Mesenchymal stem cell (in vitro differentiated cells and primary cell): ENCODE measurements at regions not wholly inside any gene's neighbourhood (a gene's known extent, or its start where the extent isn't known, plus 50 kb on each side); places are given as distances from the start of the nearest gene placed in this dataset.

Experiments
- DNase-seq: peaks from one replicate; pipeline ENCODE4 v3.0.0-alpha.2; 2013
- H2AFZ ChIP-seq: one replicate; pipeline ENCODE4 v1.6.1; 2013; ENCODE audit warnings: low read depth, mild to moderate bottlenecking, control low read depth, inconsistent platforms, low read length, moderate library complexity
- H2AK5ac ChIP-seq: 2 replicates; pipeline ENCODE4 v1.6.1; 2013; ENCODE audit warnings: low read length, moderate library complexity, mild to moderate bottlenecking, inconsistent platforms; ENCODE audit not compliant: severe bottlenecking
- H2BK120ac ChIP-seq: one replicate; pipeline ENCODE4 v1.6.1; 2013; ENCODE audit warnings: low read depth, mild to moderate bottlenecking, inconsistent platforms, low read length, moderate library complexity
- H2BK12ac ChIP-seq, 2 experiments: one replicate each; pipeline ENCODE4 v1.6.1; 2013; ENCODE audit warnings: inconsistent platforms in 2 of 2, low read length in 2 of 2, mild to moderate bottlenecking in 2 of 2, moderate library complexity in 2 of 2, control low read depth in 1 of 2
- H2BK15ac ChIP-seq: one replicate; pipeline ENCODE4 v1.6.1; 2013; ENCODE audit warnings: mild to moderate bottlenecking, low read depth, inconsistent platforms; ENCODE audit not compliant: poor library complexity, severe bottlenecking
- H2BK5ac ChIP-seq: 2 replicates; pipeline ENCODE4 v1.6.1; 2013; ENCODE audit warnings: low read depth, mild to moderate bottlenecking, low read length, control low read depth, inconsistent platforms; ENCODE audit not compliant: poor library complexity, severe bottlenecking
- H3K14ac ChIP-seq, 2 experiments: one replicate each; pipeline ENCODE4 v1.6.1; 2013; ENCODE audit warnings: inconsistent platforms in 2 of 2, low read length in 2 of 2, control low read depth in 1 of 2, mild to moderate bottlenecking in 1 of 2, moderate library complexity in 1 of 2
- H3K18ac ChIP-seq, 2 experiments: one replicate each; pipeline ENCODE4 v1.6.1; 2013; ENCODE audit warnings: inconsistent platforms in 2 of 2, low read length in 2 of 2, control low read depth in 1 of 2, low read depth in 1 of 2, mild to moderate bottlenecking in 1 of 2
- H3K23ac ChIP-seq, 2 experiments: one replicate each; pipeline ENCODE4 v1.6.1; 2013; ENCODE audit warnings: inconsistent platforms in 2 of 2, low read length in 2 of 2, mild to moderate bottlenecking in 2 of 2, moderate library complexity in 2 of 2, control low read depth in 1 of 2
- H3K27ac ChIP-seq: 2 replicates; pipeline ENCODE4 v1.5.1; 2013; ENCODE audit warnings: mild to moderate bottlenecking, moderate library complexity, low read length, control low read depth, inconsistent platforms; ENCODE audit not compliant: poor library complexity, severe bottlenecking
- H3K27me3 ChIP-seq, 2 experiments: 2 replicates each; pipeline versions ENCODE4 v1.6.1 to v1.7.0; 2013; ENCODE audit warnings: low read length in 2 of 2, mild to moderate bottlenecking in 2 of 2, moderate library complexity in 2 of 2, control low read depth in 1 of 2, inconsistent platforms in 1 of 2; ENCODE audit not compliant: control insufficient read depth in 1 of 2, insufficient read depth in 1 of 2
- H3K36me3 ChIP-seq, 2 experiments: 2 replicates each; pipeline versions ENCODE4 v1.6.1 to v1.7.0; 2013; ENCODE audit warnings: low read length in 2 of 2, control low read depth in 1 of 2, inconsistent platforms in 1 of 2, low read depth in 1 of 2, mild to moderate bottlenecking in 1 of 2; ENCODE audit not compliant: insufficient read depth in 2 of 2, control insufficient read depth in 1 of 2
- H3K4ac ChIP-seq, 2 experiments: one replicate each; pipeline ENCODE4 v1.6.1; 2013; ENCODE audit warnings: inconsistent platforms in 2 of 2, low read length in 2 of 2, mild to moderate bottlenecking in 2 of 2, moderate library complexity in 2 of 2, control low read depth in 1 of 2, low read depth in 1 of 2
- H3K4me1 ChIP-seq: 2 replicates; pipeline ENCODE4 v1.6.1; 2013; ENCODE audit warnings: low read depth, low read length, control low read depth; ENCODE audit not compliant: control insufficient read depth, insufficient read depth
- H3K4me2 ChIP-seq: 2 replicates; pipeline ENCODE4 v1.6.1; 2013; ENCODE audit warnings: low read length, mild to moderate bottlenecking, inconsistent platforms; ENCODE audit not compliant: poor library complexity, severe bottlenecking
- H3K4me3 ChIP-seq, 2 experiments: 2 replicates each; pipeline versions ENCODE4 v1.5.1 to v1.7.0; 2013; ENCODE audit warnings: low read length in 2 of 2, mild to moderate bottlenecking in 2 of 2, control low read depth in 1 of 2, low read depth in 1 of 2; ENCODE audit not compliant: insufficient read depth in 1 of 2
- H3K79me1 ChIP-seq: replicated peaks from 2 replicates; pipeline ENCODE4 v1.6.1; 2013; ENCODE audit warnings: mild to moderate bottlenecking, control low read depth, low read length, inconsistent platforms; ENCODE audit not compliant: poor library complexity, severe bottlenecking
- H3K9ac ChIP-seq: 2 replicates; pipeline ENCODE4 v1.7.0; 2013; ENCODE audit warnings: mild to moderate bottlenecking, low read length, moderate library complexity
- H3K9me3 ChIP-seq: 2 replicates; pipeline ENCODE4 v1.7.0; 2013; ENCODE audit warnings: mild to moderate bottlenecking, low read length; ENCODE audit not compliant: control insufficient read depth
- H4K8ac ChIP-seq: one replicate; pipeline ENCODE4 v1.6.1; 2013; ENCODE audit warnings: inconsistent platforms, mild to moderate bottlenecking, low read length, moderate library complexity
- H4K91ac ChIP-seq: one replicate; pipeline ENCODE4 v1.6.1; 2013; ENCODE audit warnings: mild to moderate bottlenecking, low read length, inconsistent platforms
- WGBS: methylation state at CpG from one replicate; pipeline ENCODE4 v1.1.7; 2013; ENCODE audit warnings: mixed read lengths; 5-methylcytosine and 5-hydroxymethylcytosine counted together

DNA sequence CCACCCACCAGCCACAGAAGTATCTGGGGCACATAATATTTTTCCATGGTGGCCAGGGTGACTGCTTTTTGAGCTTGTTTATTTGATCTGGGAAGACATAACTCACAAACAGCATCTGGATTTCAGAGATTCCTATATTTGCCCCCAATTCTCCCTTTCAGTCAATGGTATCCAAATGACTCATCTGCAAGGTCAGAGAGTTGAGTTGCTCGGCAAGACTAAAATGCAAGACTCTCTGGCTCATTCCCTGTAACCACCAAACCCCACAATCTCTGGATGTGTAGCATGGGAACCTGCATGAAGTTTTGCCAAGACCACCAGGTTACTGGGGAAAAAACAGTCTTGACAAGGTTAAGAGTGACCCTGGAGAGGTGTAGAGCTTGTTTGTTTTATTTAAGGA lies 174.9 kb upstream of the FAR2 start:
- H3K4me1 ChIP-seq = no peaks in the 10 kb centered on the region
- peak; percentile 36 for DNase-seq
- H3K27me3 ChIP-seq = no peaks in the 10 kb centered on the region
- H3K23ac ChIP-seq = no peak overlapping the region
- no peak overlapping the region for H4K91ac ChIP-seq
- no peaks in the 10 kb centered on the region for H3K36me3 ChIP-seq
- no peak overlapping the region for H2AFZ ChIP-seq
- H4K8ac ChIP-seq = no peak overlapping the region
- no peak overlapping the region for H3K4me2 ChIP-seq
- no peak overlapping the region for H2BK5ac ChIP-seq
- H2AK5ac ChIP-seq = no peak overlapping the region
- H3K27ac ChIP-seq = no peak overlapping the region
- no peak overlapping the region for H2BK15ac ChIP-seq
- no peak overlapping the region for H3K18ac ChIP-seq
- no peaks in the 10 kb centered on the region for H3K9me3 ChIP-seq
- H2BK120ac ChIP-seq = no peak overlapping the region
- no peak overlapping the region for H3K9ac ChIP-seq
- no peak overlapping the region for H3K14ac ChIP-seq
- H3K4me3 ChIP-seq = no peak overlapping the region
- no peak overlapping the region for H2BK12ac ChIP-seq
- no peak overlapping the region for H3K4ac ChIP-seq
- WGBS = 0% methylated on average over 1 of the region's 1 CpG
- H3K79me1 ChIP-seq = no peaks in the 10 kb centered on the region

- Histone ChIP-seq H4K91ac (no peak overlapping the region), H2BK15ac (no peak overlapping the region), H3K36me3 (no peaks in the 10 kb centered on the region), H3K27ac (no peak overlapping the region), H3K14ac (no peak overlapping the region), H4K8ac (no peak overlapping the region), H2BK12ac (no peak overlapping the region), H3K9me3 (no peaks in the 10 kb centered on the region), H3K79me1 (no peaks in the 10 kb centered on the region), H3K18ac (no peak overlapping the region), H3K4me1 (no peaks in the 10 kb centered on the region), H3K4ac (no peak overlapping the region), H3K27me3 (no peaks in the 10 kb centered on the region), H3K4me2 (no peak overlapping the region), H3K4me3 (no peak overlapping the region), H2BK5ac (no peak overlapping the region), H3K9ac (no peak overlapping the region), H2AK5ac (no peak overlapping the region), H2BK120ac (no peak overlapping the region), H3K23ac (no peak overlapping the region), H2AFZ (no peak overlapping the region)
- WGBS = no CpG with 5 or more reads among the region's 1 CpG
- DNase-seq = no peak
Measured at GRCh38 chr12:28974883-28975282, 174.2 kb upstream of the FAR2 start.

DNA sequence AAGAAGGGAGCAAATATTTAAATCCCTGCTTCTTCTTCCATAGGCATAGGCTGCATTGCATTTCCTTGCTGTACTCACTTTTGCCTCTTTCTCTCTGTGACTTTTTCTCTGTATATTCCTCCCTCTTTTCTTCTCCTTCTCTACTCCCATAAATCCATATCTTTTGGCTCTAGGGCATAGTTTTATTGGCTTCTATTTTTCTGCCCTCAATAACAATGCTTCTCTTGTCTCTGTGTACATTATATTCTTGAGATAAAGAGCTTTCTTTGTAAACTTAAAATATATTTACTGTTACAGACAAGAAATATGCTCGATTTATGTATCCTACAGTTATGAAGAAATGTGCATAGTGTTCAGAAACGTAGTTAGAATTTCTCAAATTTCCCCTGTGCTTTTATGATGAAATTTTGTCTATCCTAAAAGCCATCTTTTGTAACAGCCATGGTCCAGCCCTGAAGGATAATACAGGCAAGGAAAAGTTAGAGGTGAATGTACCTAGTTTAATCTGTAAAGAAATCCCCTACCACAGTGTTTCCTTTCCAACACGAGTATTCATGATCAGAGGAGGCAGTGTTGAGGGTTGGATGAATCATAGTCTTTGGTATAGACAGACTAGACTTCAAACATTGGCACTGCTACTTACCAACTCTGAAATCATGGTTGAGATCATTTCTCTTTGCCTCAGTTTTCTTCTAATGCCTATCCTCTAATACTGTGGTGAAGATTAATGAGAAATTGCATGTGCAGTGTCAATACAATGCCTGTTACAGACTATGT lies 173.3 kb upstream of the FAR2 start:
- Histone ChIP-seq H3K4me1 (no peaks in the 10 kb centered on the region), H3K27ac (no peak overlapping the region), H3K27me3 (no peaks in the 10 kb centered on the region), H3K4ac (no peak overlapping the region), H3K36me3 (no peaks in the 10 kb centered on the region), H3K9me3 (no peaks in the 10 kb centered on the region), H2BK5ac (no peak overlapping the region), H4K91ac (no peak overlapping the region), H3K14ac (no peak overlapping the region), H3K79me1 (no peaks in the 10 kb centered on the region), H4K8ac (no peak overlapping the region), H2AFZ (no peak overlapping the region), H3K18ac (no peak overlapping the region), H3K23ac (no peak overlapping the region), H2BK120ac (no peak overlapping the region), H2BK15ac (no peak overlapping the region), H2AK5ac (no peak overlapping the region), H3K4me2 (no peak overlapping the region), H2BK12ac (no peak overlapping the region), H3K4me3 (no peak overlapping the region), H3K9ac (no peak overlapping the region)
- no CpG with 5 or more reads among the region's 3 CpGs for WGBS
- DNase-seq = no peak

DNA sequence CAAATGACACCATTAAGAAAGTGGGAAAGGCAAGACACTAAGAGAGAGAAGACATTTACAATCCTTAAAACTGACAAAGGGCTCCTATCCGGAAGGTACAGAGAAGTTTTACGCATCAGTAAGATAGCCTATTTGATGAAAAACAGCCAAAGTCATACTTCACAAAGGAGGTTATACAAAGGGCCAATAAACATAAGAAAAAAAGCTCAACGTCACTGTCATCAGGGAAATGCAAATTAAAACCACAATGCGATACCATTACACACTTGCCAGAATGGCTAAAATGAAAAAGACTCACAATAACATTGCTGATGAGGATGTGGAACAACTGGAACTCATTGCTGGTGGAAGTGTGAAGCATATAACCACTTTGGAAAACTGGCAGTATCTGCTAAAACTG lies 168.6 kb upstream of the FAR2 start:
- Histone ChIP-seq H3K4me2 (no peak overlapping the region), H2BK5ac (no peak overlapping the region), H3K27ac (no peak overlapping the region), H3K4ac (no peak overlapping the region), H3K79me1 (no peaks in the 10 kb centered on the region), H3K23ac (no peak overlapping the region), H3K9ac (no peak overlapping the region), H2AK5ac (no peak overlapping the region), H3K4me1 (no peaks in the 10 kb centered on the region), H3K36me3 (no peaks in the 10 kb centered on the region), H2BK120ac (no peak overlapping the region), H2BK12ac (no peak overlapping the region), H4K8ac (no peak overlapping the region), H3K4me3 (no peak overlapping the region), H3K9me3 (no peaks in the 10 kb centered on the region), H2BK15ac (no peak overlapping the region), H3K14ac (no peak overlapping the region), H3K18ac (no peak overlapping the region), H2AFZ (no peak overlapping the region), H3K27me3 (no peaks in the 10 kb centered on the region), H4K91ac (no peak overlapping the region)
- 97% methylated on average over 4 of the region's 4 CpGs for WGBS
- DNase-seq = no peak
